Trophoblast cell (in vitro differentiated cells and primary cell): ENCODE measurements at regions not wholly inside any gene's neighbourhood (a gene's known extent, or its start where the extent isn't known, plus 50 kb on each side); places are given as distances from the start of the nearest gene placed in this dataset.

ENCODE experiments used
- DNase-seq, 2 donors: peaks; one replicate each; pipeline ENCODE4 v3.0.0-alpha.2; 2016
- H2AFZ ChIP-seq: 2 replicates; pipeline ENCODE4 v1.6.1; 2013; ENCODE audit warnings: low read length, moderate library complexity, mild to moderate bottlenecking; ENCODE audit not compliant: insufficient read depth, poor library complexity
- H2AK5ac ChIP-seq: 2 replicates; pipeline ENCODE4 v1.6.1; 2013; ENCODE audit warnings: mild to moderate bottlenecking, low read length
- H2BK120ac ChIP-seq: 2 replicates; pipeline ENCODE4 v1.6.1; 2013; ENCODE audit warnings: low read length, mild to moderate bottlenecking, moderate library complexity; ENCODE audit not compliant: insufficient read depth, poor library complexity
- H2BK12ac ChIP-seq: 2 replicates; pipeline ENCODE4 v1.6.1; 2013; ENCODE audit warnings: mild to moderate bottlenecking, low read length, moderate library complexity
- H2BK5ac ChIP-seq: 2 replicates; pipeline ENCODE4 v1.6.1; 2013; ENCODE audit warnings: low read length, low read depth, moderate library complexity, mild to moderate bottlenecking; ENCODE audit not compliant: poor library complexity
- H3K14ac ChIP-seq: 2 replicates; pipeline ENCODE4 v1.6.1; 2013; ENCODE audit warnings: mild to moderate bottlenecking, low read length
- H3K18ac ChIP-seq: 2 replicates; pipeline ENCODE4 v1.6.1; 2013; ENCODE audit warnings: mild to moderate bottlenecking, low read length
- H3K23ac ChIP-seq: 2 replicates; pipeline ENCODE4 v1.6.1; 2013; ENCODE audit warnings: low read length
- H3K27ac ChIP-seq: 2 replicates; pipeline ENCODE4 v1.5.1; 2013; ENCODE audit warnings: low read depth, mild to moderate bottlenecking, inconsistent platforms, low read length, moderate library complexity
- H3K27me3 ChIP-seq: 2 replicates; pipeline ENCODE4 v1.6.1; 2013; ENCODE audit warnings: inconsistent platforms, mild to moderate bottlenecking, low read length, moderate library complexity; ENCODE audit not compliant: insufficient read depth
- H3K36me3 ChIP-seq, 2 experiments: 1 replicate in 1 of 2; 2 replicates in 1 of 2; pipeline ENCODE4 v1.6.1; 2013; ENCODE audit warnings: low read length in 2 of 2, mild to moderate bottlenecking in 2 of 2, moderate library complexity in 1 of 2; ENCODE audit not compliant: insufficient read depth in 2 of 2, control insufficient read depth in 1 of 2
- H3K4ac ChIP-seq: 2 replicates; pipeline ENCODE4 v1.6.1; 2013; ENCODE audit warnings: low read depth, mild to moderate bottlenecking, low read length, moderate library complexity
- H3K4me1 ChIP-seq, 2 experiments: 1 replicate in 1 of 2; 2 replicates in 1 of 2; pipeline ENCODE4 v1.6.1; 2013; ENCODE audit warnings: low read length in 2 of 2, mild to moderate bottlenecking in 2 of 2, moderate library complexity in 1 of 2; ENCODE audit not compliant: insufficient read depth in 2 of 2, control insufficient read depth in 1 of 2
- H3K4me2 ChIP-seq: 2 replicates; pipeline ENCODE4 v1.6.1; 2013; ENCODE audit warnings: inconsistent platforms, mild to moderate bottlenecking, low read length, moderate library complexity
- H3K4me3 ChIP-seq: 2 replicates; pipeline ENCODE4 v1.5.1; 2013; ENCODE audit warnings: mild to moderate bottlenecking, low read depth, low read length, inconsistent platforms
- H3K79me1 ChIP-seq: one replicate; pipeline ENCODE4 v1.6.1; 2013; ENCODE audit warnings: low read length
- H3K79me2 ChIP-seq: 2 replicates; pipeline ENCODE4 v1.6.1; 2013; ENCODE audit warnings: low read length, mild to moderate bottlenecking; ENCODE audit not compliant: control insufficient read depth, insufficient read depth, poor library complexity
- H3K9ac ChIP-seq: 2 replicates; pipeline ENCODE4 v1.6.1; 2013; ENCODE audit warnings: mild to moderate bottlenecking, low read length
- H3K9me3 ChIP-seq: 2 replicates; pipeline ENCODE4 v1.6.1; 2013; ENCODE audit warnings: low read depth, mild to moderate bottlenecking, control low read depth, inconsistent platforms, low read length; ENCODE audit not compliant: insufficient read depth
- H4K12ac ChIP-seq: 2 replicates; pipeline ENCODE4 v1.6.1; 2013; ENCODE audit warnings: low read depth, mild to moderate bottlenecking, low read length, moderate library complexity
- H4K8ac ChIP-seq: 2 replicates; pipeline ENCODE4 v1.6.1; 2013; ENCODE audit warnings: low read depth, mild to moderate bottlenecking, low read length, moderate library complexity
- H4K91ac ChIP-seq: one replicate; pipeline ENCODE4 v1.6.1; 2013; ENCODE audit warnings: low read depth, mild to moderate bottlenecking, low read length, moderate library complexity
- WGBS: extraction: QIAGEN DNeasy Blood & Tissue Kit; methylation state at CpG from one replicate; pipeline ENCODE4 v1.1.7; 2013; ENCODE audit warnings: missing lambda C conversion rate; ENCODE audit not compliant: insufficient read length, insufficient coverage; ENCODE audit errors: extremely low coverage; 5-methylcytosine and 5-hydroxymethylcytosine counted together

GRCh38 chr20:55668631-55669030 is 336.7 kb downstream of the CBLN4 start:
- H3K9me3 ChIP-seq = no peaks in the 10 kb centered on the region
- H2AFZ ChIP-seq = no peak overlapping the region
- H2BK12ac ChIP-seq = no peak overlapping the region
- H3K18ac ChIP-seq = no peak overlapping the region
- H3K4me2 ChIP-seq = no peak overlapping the region
- H4K8ac ChIP-seq = no peak overlapping the region
- H3K23ac ChIP-seq = no peak overlapping the region
- H2BK120ac ChIP-seq = no peak overlapping the region
- no peaks in the 10 kb centered on the region for H3K4me1 ChIP-seq
- H3K36me3 ChIP-seq = no peaks in the 10 kb centered on the region
- H3K4me3 ChIP-seq = no peak overlapping the region
- no peak overlapping the region for H3K27ac ChIP-seq
- no peak overlapping the region for H2AK5ac ChIP-seq
- no peak overlapping the region for H4K91ac ChIP-seq
- H3K4ac ChIP-seq = no peak overlapping the region
- H3K27me3 ChIP-seq = no peaks in the 10 kb centered on the region
- no peaks in the 10 kb centered on the region for H3K79me1 ChIP-seq
- DNase-seq = no peak
- H3K9ac ChIP-seq = no peak overlapping the region
- H3K79me2 ChIP-seq = no peaks in the 10 kb centered on the region
- no peak overlapping the region for H4K12ac ChIP-seq
- WGBS = no CpG with 5 or more reads among the region's 1 CpG
- H2BK5ac ChIP-seq = no peak overlapping the region
- H3K14ac ChIP-seq = no peak overlapping the region

GRCh38 chr20:55667955-55668354 is 337.4 kb downstream of the CBLN4 start:
- WGBS = no CpG with 5 or more reads among the region's 3 CpGs
- Histone ChIP-seq H3K27me3 (no peaks in the 10 kb centered on the region), H4K8ac (no peak overlapping the region), H2AK5ac (no peak overlapping the region), H3K4me1 (no peaks in the 10 kb centered on the region), H3K9me3 (no peaks in the 10 kb centered on the region), H3K79me1 (no peaks in the 10 kb centered on the region), H2BK12ac (no peak overlapping the region), H2BK120ac (no peak overlapping the region), H3K4me2 (no peak overlapping the region), H4K91ac (no peak overlapping the region), H3K4ac (no peak overlapping the region), H3K9ac (no peak overlapping the region), H2BK5ac (no peak overlapping the region), H3K27ac (no peak overlapping the region), H3K4me3 (no peak overlapping the region), H3K14ac (no peak overlapping the region), H3K36me3 (no peaks in the 10 kb centered on the region), H3K18ac (no peak overlapping the region), H4K12ac (no peak overlapping the region), H2AFZ (no peak overlapping the region), H3K23ac (no peak overlapping the region), H3K79me2 (no peaks in the 10 kb centered on the region)
- no peak for DNase-seq

- H3K79me1 ChIP-seq = no peaks in the 10 kb centered on the region
- H2BK120ac ChIP-seq = no peak overlapping the region
- no peak overlapping the region for H3K4ac ChIP-seq
- H3K27me3 ChIP-seq = no peaks in the 10 kb centered on the region
- H4K91ac ChIP-seq = no peak overlapping the region
- no peak overlapping the region for H3K14ac ChIP-seq
- H3K9ac ChIP-seq = no peak overlapping the region
- no peaks in the 10 kb centered on the region for H3K79me2 ChIP-seq
- no peak overlapping the region for H3K27ac ChIP-seq
- WGBS = no CpG with 5 or more reads among the region's 4 CpGs
- H2BK5ac ChIP-seq = no peak overlapping the region
- DNase-seq = no peak
- no peak overlapping the region for H2AK5ac ChIP-seq
- no peaks in the 10 kb centered on the region for H3K9me3 ChIP-seq
- H3K4me3 ChIP-seq = no peak overlapping the region
- H4K8ac ChIP-seq = no peak overlapping the region
- H3K23ac ChIP-seq = no peak overlapping the region
- no peaks in the 10 kb centered on the region for H3K4me1 ChIP-seq
- no peak overlapping the region for H3K18ac ChIP-seq
- H2BK12ac ChIP-seq = no peak overlapping the region
- H4K12ac ChIP-seq = no peak overlapping the region
- H3K36me3 ChIP-seq = no peaks in the 10 kb centered on the region
- no peak overlapping the region for H2AFZ ChIP-seq
- H3K4me2 ChIP-seq = no peak overlapping the region
Observed at GRCh38 chr20:55667024-55667423, 338.3 kb downstream of the CBLN4 start.

GRCh38 chr20:55656231-55656775 is 349.0 kb downstream of the CBLN4 start:
- Histone ChIP-seq H3K4me2 (no peak overlapping the region), H3K23ac (no peak overlapping the region), H3K14ac (no peak overlapping the region), H3K18ac (no peak overlapping the region), H2AFZ (no peak overlapping the region), H2BK12ac (no peak overlapping the region), H3K4me1 (no peaks in the 10 kb centered on the region), H3K27me3 (no peaks in the 10 kb centered on the region), H3K79me2 (no peaks in the 10 kb centered on the region), H2AK5ac (no peak overlapping the region), H2BK5ac (no peak overlapping the region), H3K4me3 (no peak overlapping the region), H3K9me3 (no peaks in the 10 kb centered on the region), H4K91ac (no peak overlapping the region), H4K12ac (no peak overlapping the region), H3K36me3 (no peaks in the 10 kb centered on the region), H2BK120ac (no peak overlapping the region), H3K79me1 (no peaks in the 10 kb centered on the region), H3K27ac (no peak overlapping the region), H4K8ac (no peak overlapping the region), H3K4ac (no peak overlapping the region), H3K9ac (no peak overlapping the region)
- no peak for DNase-seq
- WGBS = no CpG with 5 or more reads among the region's 3 CpGs
